Stimulated activated naive CD8-positive, alpha-beta T cell treated with anti-CD3 and anti-CD28 coated beads, Interleukin-15, amount 100 ng/mL, for 72 hours (primary cell): ENCODE measurements at regions not wholly inside any gene's neighbourhood (a gene's known extent, or its start where the extent isn't known, plus 50 kb on each side); places are given as distances from the start of the nearest gene placed in this dataset.
A peak's percentile ranks its signal among the peaks of the same experiment; 100 is the strongest.
"Not testable (repeated sequence)": the region's sequence is repeated elsewhere in the genome, so short reads cannot be mapped to it uniquely, and the experiment has no call there.

Experiments used
- ATAC-seq: fragments of 150-1000 bp; cut with Tn5 transposase; 2 replicates; pipeline ENCODE4 v1.10.0; 2021; ENCODE audit warnings: mild to moderate bottlenecking, moderate library complexity
- DNase-seq, 2 donors: peaks; one replicate each; pipeline ENCODE4 v3.0.0; 2021 to 2022
- H3K27ac Mint-ChIP-seq, 2 donors: one replicate each; pipeline ENCODE4 v1.8.0; 2022; ENCODE audit warnings: mild to moderate bottlenecking in 2 of 2, mixed read lengths in 2 of 2, moderate library complexity in 2 of 2
- H3K27me3 Mint-ChIP-seq: one replicate; pipeline ENCODE4 v1.8.0; 2022; ENCODE audit warnings: mixed read lengths
- H3K4me1 Mint-ChIP-seq: one replicate; pipeline ENCODE4 v1.8.0; 2022; ENCODE audit warnings: mild to moderate bottlenecking, mixed read lengths
- H3K4me3 Mint-ChIP-seq, 2 donors: one replicate each; pipeline ENCODE4 v1.8.0; 2022; ENCODE audit warnings: mild to moderate bottlenecking in 2 of 2, mixed read lengths in 2 of 2, moderate library complexity in 1 of 2
- H3K9me3 Mint-ChIP-seq, 2 donors: one replicate each; pipeline ENCODE4 v1.8.0; 2022; ENCODE audit warnings: mixed read lengths in 2 of 2

- H3K27ac Mint-ChIP-seq, ATAC-seq: not testable (repeated sequence)
Observed at GRCh38 chr1:143326662-143327061, 645.1 kb downstream of the FAM72C start.

GRCh38 chr1:143311154-143311553, 660.6 kb downstream of the FAM72C start:
- H3K4me1 Mint-ChIP-seq, DNase-seq, H3K4me3 Mint-ChIP-seq, ATAC-seq: not testable (repeated sequence)
- Mint-ChIP-seq H3K27me3 (peaks cover 32% of the 10 kb centered on the region), H3K9me3 (peaks cover 18 to 20% of the 10 kb centered on the region in 2 donors), H3K27ac (peak overlapping the region; percentile 4 to 90)

More at GRCh38 chr1:143326662-143327061, 645.1 kb downstream of the FAM72C start:
- H3K27me3 Mint-ChIP-seq, H3K4me3 Mint-ChIP-seq, H3K4me1 Mint-ChIP-seq, H3K9me3 Mint-ChIP-seq, DNase-seq: not testable (repeated sequence)
